Tongue (tissue), 1 donor: ENCODE measurements at regions not wholly inside any gene's neighbourhood (a gene's known extent, or its start where the extent isn't known, plus 50 kb on each side); places are given as distances from the start of the nearest gene placed in this dataset.
"Not testable (repeated sequence)": the region's sequence is repeated elsewhere in the genome, so short reads cannot be mapped to it uniquely, and the experiment has no call there.

Experiments
- DNase-seq: peaks from one replicate; pipeline ENCODE4 v3.0.0-alpha.2; 2015

- no peak for DNase-seq
Measured at GRCh38 chr5:45060724-45061123, 252.0 kb downstream of the MRPS30 start.

GRCh38 chr5:45062044-45062443 is 253.3 kb downstream of the MRPS30 start:
- no peak for DNase-seq

DNA sequence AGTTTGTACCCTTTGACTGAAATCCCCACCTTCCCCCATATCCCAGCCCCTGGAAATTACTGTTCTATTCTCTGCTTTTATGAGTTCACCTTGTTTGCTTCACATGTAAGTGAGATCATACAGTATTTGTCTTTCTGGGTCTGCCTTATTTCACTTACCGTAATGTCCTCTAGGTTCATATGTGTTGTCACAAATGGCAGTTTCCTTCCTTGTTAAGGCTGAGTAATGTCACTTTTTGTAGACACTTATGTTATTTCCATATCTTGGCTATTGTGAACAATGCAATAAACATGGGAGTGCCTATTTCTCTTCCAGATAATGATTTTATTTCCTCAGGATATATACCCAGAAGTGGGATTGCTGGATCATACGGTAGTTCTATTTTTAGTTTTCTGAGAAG is 272.3 kb downstream of the MRPS30 start:
- DNase-seq, result no peak

DNA sequence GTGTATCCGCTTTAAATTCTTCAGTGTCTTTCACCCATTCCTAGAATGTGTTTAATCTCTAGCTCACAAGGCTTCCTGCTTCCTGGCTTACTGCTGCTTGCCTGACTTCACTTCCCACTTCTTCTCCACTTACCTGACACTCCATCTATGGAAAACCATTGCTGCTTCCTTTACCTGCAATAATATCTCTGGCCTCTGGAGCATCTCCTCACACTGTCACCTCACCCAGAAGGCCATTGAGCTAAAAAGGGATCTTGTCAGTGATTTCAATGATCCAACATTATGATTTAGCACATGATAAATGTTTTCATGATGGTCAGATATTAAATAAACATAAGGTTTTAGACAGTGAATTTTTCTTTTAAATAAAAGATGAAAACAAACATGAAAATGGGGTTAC is 281.1 kb downstream of the MRPS30 start:
- no peak for DNase-seq

- no peak for DNase-seq
Measured at GRCh38 chr5:45093377-45093776, 284.6 kb downstream of the MRPS30 start.

DNA sequence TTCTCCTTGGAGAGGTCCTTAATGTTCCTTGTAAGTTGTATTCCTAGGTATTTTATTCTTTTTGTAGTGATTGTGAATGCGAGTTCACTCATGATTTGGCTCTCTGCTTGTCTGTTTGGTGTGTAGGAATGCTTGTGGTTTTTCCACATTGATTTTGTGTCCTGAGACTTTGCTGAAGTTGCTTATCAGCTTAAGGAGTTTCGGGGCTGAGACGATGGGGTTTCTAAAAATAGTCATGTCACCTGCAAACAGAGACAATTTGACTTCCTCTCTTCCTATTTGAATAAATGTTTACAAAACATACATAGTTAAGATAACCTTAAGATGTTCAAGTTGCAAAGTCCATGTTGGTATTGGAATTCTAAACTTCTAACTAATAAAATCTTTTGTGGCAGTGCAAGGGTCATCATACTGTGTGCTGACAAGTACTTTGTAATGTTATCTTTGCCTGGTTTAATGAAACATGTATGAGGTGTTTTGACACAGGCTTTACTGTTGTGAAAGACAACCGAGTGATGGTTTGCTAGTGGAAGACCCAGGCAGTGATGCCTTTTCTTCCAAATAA is 286.2 kb downstream of the MRPS30 start:
- DNase-seq, result no peak

- no peak for DNase-seq
Measured at GRCh38 chr5:45098483-45098882, 289.7 kb downstream of the MRPS30 start.

- DNase-seq, result no peak
Measured at GRCh38 chr5:45101146-45101545, 292.4 kb downstream of the MRPS30 start.

GRCh38 chr5:45105491-45105994 is 296.8 kb downstream of the MRPS30 start:
- DNase-seq, result no peak

DNA sequence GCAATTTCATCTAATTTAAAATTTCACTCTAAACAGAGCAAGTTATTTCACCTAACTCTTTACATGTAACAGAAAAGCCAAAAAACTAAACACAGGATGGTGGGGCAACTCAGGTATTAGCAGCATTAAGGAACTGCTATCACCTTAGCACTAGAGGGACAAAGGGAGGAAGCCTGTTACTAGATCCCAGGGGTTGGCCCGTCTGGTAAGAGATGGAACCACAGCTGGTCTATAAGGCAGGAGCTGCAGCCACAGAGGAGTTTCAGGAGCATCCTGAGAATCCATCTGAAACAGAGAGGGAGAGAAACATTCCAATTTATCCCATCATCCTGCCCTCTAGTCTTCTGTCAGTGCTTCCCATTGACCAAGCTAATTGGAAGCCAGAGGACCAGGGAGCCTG is 300.3 kb downstream of the MRPS30 start:
- no peak for DNase-seq

- no peak for DNase-seq
Measured at GRCh38 chr5:45109636-45110035, 300.9 kb downstream of the MRPS30 start.

- DNase-seq, result no peak
Measured at GRCh38 chr5:45110399-45110798, 301.7 kb downstream of the MRPS30 start.

DNA sequence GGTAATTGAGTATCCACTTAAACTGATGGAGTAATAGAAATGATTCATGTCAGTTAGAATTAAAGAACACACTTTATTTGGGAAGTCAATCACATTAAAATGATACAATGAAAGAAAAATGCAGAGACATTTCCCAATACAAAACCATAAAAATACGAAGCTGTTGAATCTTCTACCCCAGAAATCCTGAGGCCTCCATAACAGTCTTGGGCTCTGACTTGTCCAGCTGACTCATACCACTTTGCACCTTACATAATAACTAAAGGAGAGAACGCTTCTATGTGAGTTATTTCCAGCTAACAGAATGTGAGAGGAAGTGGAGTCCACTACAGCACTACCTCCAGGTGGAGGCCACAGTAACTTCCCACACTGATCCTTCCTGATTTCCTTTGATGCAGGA is 305.0 kb downstream of the MRPS30 start:
- DNase-seq, result no peak

GRCh38 chr5:45132972-45133371 is 324.2 kb downstream of the MRPS30 start:
- DNase-seq, result no peak

DNA sequence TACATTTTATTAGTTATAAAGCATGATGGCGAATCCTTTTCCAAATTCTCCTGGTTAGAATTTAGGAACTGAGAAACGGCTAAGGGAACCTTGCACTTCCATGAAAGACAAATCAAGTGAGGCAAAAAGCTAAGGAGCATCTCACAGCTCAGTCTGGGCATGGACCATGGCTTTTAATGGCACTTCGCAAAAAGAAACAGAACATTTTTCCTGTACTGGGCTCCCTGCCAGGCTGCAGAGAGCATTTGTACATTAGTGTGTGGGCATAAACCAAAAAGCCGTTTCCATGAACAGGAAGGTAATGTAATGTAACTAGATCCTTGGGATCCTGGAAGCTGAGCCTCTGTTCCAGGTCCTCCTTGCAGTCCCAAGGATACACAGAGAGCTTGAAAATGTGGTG is 354.2 kb downstream of the MRPS30 start:
- DNase-seq, result no peak

- DNase-seq, result no peak
Measured at GRCh38 chr5:45171563-45171962, 362.8 kb downstream of the MRPS30 start.

GRCh38 chr5:45172634-45173033 is 363.9 kb downstream of the MRPS30 start:
- DNase-seq, result not testable (repeated sequence)

GRCh38 chr5:45179686-45180085 is 370.9 kb downstream of the MRPS30 start:
- DNase-seq, result no peak

DNA sequence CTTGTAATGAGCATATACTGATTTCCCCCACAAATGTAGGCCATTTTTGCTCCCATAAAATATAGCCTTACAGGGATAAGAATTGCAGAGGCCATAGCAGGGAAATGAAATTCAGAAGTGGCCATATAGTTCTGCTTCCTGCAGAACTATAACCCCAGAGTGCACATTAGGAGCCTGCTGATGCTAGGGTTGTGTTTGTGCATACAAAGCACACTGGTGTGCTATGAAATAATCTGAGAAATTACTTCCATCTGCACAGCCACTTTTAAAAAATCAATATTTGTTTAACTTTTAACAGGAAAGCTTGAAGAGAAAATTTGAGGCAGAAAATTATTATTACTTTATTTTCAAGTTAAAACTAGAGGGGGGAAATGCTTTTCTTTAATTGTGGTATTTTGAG is 380.3 kb downstream of the MRPS30 start:
- DNase-seq, result no peak

- DNase-seq, result no peak
Measured at GRCh38 chr5:45189481-45189880, 380.7 kb downstream of the MRPS30 start.

DNA sequence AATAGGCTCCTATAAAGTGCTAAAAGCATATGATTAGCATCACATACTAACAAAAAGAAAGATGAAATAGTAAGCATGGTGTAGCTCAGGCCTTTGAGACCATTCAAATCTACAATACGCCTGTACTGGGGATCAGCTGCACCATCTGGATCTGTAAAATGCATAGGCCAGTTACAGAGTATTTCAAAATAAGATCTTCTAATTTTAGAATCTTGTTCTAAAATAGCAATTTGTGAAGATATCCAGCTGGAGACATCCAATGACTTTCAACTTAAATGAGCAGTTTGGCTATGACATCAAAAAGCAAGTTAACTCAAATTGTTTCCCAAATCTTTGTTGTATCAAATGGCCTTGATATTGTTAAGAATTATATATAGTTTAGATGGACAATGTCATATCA is 386.3 kb downstream of the MRPS30 start:
- DNase-seq, result no peak
